KBM-7 (cell line): ENCODE measurements at regions not wholly inside any gene's neighbourhood (a gene's known extent, or its start where the extent isn't known, plus 50 kb on each side); places are given as distances from the start of the nearest gene placed in this dataset.

Source experiments
- DNase-seq: peaks from one replicate; pipeline ENCODE4 v3.0.0-alpha.2; 2015
- in situ Hi-C: fragments of 300-500 bp; cut with MboI; formaldehyde crosslinking; loops from 2 replicates; pipeline ENCODE4 v1.14.3; 2020; ENCODE audit warnings: low sequenced_read_pairs, low pct_unique_long_range_greater_than_20kb, mixed read lengths

DNA sequence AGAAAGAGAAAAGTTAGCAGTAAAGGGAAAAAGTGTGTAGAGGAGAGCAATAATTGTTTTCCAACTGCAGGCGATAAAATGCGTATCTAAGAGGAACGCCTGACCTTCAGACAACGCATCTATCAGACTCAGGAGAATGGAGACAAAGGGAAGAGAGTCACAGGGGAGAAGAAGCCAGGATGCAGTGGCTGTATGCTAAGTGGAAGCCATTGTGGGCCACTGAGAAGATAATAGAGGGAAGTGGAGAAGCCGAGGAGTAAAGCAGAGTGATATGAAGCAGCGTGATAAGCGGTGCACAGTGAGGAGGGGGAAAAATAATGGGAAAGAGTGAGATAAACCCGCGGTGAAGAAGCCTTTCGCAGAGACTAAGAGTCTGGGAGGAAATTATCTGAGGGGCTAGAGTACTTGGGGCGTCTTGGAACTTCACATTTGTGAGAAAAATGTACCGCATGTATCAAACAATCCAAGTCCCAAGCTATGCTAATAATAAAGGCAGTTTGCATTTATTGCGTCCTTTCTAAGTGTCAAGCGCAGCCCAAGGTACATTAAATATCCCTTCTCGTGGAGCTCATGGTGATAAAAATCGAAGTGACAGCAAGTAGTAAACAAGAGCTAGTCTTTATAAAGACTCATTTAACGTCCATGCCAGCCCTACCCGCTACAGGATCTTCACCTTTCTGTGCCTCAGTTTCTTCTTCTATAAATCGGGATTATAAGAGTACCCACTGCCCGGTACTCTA is 259.8 kb upstream of the PROX1 start:
- no peak for DNase-seq
- in situ Hi-C loops, result no loop called here

DNA sequence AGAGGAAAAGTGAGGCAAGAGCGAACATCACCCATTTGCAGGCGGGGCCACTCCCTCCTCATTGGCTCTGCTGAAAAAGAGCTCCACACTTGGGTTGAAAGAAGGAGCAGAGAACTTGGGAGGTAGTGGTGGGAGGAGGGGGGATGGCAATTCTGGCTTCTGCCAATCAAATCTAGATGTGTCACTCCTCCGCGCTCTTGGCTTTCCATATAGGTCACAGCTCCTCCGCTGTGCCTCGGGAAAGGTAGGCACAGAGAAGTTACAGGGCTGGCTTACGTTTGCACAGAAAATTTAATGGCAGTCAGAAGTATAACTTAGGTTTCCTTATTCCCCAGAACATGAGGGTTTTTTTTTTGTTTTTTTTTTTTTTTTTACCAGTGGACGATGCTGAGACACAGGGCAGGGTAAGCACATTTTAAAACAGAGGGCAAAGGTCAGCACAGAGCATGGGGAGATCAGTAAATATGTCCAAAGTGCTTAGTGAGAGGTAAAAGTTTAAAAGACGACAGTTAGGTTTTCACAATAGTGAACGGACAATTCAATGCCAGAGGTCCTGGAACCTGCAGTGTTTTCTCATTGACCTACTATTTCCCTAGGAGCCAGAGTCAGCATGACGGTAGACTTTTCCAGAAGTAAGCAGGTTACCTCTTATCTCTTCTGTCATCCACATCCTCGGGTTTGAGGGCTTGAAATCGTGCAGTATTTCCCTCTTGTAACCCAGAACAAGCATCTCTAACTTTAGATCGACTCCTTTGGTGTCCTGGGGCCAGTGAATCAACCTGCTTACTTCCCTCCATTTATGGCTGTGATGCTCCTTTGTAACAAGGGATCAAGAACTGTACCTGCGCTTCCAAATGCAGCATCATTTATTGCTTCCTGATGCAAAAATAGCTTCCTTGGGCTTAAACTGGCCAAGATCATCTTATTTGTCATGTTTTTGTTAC is 258.9 kb upstream of the PROX1 start:
- DNase-seq, result no peak
- in situ Hi-C loops, result no loop called here

DNA sequence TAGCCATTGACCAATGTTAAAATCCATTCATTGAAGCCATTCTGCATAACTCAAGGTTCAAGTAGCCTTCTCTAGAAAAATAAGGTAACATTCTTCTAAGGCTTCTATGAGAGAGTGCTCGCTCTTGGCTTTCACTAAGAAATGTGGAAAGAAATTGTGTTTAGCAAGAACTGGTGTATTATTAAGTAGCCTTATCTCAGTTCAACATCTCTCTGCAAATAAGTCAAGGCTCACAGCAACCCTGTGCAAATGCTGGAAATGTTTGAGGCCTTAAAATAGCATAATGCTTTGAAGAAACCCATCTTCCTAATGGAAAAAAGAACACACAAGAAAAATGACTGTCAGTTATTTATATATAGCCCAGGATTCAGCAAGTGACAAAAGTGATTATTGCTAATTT is 254.1 kb upstream of the PROX1 start:
- in situ Hi-C loops, result no loop called here
- DNase-seq, result no peak

DNA sequence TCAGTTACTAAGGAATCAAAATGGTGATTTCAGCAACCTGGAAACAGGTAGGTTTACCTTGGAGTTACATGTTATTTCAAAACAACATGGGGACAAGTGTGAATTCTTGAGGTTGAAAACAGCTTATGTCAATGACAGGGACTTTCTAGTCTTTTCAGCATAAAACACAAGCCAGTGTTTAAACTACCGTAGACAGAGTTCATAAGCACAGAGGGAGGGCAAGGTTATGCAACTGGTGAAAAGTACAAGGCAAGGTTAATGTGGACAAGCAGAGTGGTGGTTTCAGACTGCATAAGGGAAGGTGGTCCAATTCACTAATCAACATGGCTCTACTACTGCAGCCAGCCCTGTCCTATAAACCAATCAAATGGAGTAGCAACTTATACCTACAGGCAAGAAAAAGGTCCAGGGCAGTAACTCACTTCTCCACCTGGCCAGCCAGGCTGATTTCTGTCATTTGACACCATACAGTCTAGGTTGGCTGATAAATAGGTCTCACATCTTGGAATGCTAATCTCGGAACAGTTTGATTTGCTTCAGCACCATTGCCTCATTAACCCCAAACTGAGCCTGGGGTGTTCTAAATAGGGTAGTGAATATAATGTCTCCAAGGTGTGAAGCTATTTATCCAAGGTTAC is 250.3 kb upstream of the PROX1 start:
- in situ Hi-C loops, result no loop called here
- DNase-seq, result no peak

DNA sequence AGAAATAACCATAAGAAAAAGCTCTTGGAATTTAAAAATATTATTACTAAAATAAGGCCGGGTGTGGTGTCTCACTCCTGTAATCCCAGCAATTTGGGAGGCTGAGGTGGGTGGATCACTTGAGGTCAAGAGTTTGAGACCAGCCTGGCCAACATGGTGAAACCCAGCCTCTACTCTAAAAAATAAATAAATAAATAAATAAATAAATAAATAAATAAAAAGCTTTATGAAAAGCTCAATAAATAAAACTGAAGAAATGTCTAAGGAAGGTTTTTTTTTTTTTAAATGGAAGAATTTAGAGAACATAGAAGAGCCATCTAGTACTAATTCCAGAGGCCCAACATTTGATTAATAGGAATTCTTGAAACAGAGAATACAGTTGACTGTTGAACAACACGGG is 249.1 kb upstream of the PROX1 start:
- no peak for DNase-seq
- in situ Hi-C loops, result no loop called here

DNA sequence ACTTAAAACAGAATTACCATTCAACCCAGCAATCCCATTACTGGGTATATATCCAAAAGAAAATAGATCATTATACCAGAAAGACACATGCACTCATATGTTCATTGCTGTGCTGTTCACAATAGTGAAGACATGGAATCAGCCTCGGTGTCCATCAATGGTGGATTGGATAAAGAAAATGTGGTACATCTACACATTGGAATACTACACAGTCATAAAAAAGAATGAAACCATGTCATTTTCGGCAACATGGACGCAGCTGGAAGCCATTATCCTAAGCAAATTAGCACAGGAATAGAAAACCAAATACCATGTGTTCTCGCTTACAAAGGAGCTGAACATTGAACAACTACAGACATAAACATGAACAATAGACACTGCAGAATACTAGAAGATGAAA is 244.8 kb upstream of the PROX1 start:
- in situ Hi-C loops, result no loop called here
- DNase-seq, result no peak

DNA sequence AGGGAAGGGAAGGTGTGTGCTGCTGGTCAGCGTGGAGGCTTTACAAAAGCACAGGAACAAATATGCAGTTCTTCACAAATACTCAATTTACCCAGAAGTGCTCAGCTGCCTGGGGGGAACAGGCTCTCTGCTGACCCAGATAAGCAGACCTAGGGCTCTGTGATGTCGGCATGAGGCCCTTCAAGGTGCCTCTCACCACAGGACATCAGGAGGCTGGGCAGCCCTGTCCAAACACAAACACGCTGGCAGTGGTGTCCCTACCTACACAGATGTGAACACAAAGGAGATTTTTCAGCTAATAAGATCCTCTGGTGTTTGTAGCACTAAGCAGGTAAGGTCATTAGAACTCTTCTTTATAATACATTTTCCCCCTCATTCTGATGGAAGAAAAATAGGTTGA is 243.0 kb upstream of the PROX1 start:
- in situ Hi-C loops, result no loop called here

DNA sequence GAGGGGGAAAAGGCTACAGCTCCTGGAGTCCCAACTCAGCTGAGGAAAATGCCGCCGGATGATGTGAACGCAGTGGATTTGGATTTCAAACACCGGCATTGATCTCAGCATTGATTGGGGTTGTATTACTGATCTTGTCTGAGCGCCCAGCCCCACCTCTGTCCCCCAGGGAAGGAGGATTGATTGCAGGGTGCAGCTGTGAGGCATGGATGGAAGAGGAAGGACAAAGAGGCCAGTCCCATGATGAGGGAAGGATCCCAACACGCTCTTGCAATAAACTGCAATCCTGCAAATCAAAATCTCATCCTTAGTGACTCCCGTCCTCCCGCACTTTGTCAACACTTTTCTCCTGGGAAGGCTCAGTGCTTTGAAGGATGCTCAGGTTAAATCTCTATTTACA is 242.3 kb upstream of the PROX1 start:
- in situ Hi-C loops, result no loop called here
- DNase-seq, result no peak

More for the DNA sequence above, 243.0 kb upstream of the PROX1 start:
- no peak for DNase-seq

DNA sequence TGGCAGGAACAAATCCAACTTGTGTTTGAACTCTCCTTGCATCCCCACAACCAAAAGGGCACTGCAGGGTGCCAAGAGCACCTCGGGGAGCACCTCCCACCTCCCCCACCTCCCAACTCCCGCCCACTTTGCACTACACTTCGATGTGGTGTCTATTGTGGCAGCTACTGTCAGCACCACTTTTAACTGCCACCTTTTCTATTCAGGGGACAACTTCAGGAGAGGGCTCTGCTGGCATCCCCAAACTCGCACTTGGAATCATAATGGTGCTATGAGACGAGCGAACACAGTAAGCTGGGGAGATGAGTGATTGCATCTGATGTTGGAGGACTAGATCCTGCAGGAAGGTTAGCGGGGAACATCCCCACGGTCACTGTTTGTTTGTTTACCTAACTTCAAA is 238.2 kb upstream of the PROX1 start:
- no peak for DNase-seq
- in situ Hi-C loops, result no loop called here

DNA sequence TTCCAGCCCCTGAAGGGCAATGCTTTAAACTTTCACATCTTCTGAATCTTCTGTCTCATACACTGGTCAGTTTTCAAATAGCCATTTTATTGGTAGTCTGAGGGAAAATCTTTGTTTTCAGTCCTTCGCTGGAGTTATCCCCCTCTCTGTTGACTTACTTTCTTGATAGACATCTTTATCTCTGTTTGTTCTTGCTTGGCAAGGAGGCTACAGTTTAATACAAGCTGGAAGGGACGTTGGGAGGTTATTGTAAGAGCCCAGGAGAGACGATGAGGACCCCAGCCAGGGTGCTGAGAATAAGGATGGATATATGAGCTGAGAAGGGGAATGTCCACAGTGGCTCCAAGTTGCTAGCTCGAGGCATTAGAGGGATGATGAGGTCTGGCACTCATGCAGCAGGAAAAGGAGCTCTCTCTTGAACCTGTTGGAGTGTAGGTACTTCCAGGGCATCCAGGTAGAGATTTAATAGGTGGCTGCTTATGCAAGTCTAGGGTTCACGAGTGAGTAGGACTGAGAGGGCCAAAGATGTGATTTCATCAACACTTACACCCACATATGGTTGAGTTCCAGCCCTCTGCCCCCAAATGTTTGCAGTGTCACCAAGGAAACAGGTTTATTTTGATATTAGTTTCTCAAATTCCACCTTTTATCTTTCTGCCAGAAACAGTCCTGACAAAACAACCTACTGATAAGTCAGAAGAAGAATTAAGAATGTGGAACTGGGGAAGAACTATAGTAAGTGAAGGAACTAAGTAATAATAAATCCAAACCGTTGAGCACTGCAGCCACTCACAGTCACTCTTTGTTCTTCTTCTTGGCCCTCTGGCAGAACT is 237.3 kb upstream of the PROX1 start:
- DNase-seq, result no peak
- in situ Hi-C loops, result no loop called here

DNA sequence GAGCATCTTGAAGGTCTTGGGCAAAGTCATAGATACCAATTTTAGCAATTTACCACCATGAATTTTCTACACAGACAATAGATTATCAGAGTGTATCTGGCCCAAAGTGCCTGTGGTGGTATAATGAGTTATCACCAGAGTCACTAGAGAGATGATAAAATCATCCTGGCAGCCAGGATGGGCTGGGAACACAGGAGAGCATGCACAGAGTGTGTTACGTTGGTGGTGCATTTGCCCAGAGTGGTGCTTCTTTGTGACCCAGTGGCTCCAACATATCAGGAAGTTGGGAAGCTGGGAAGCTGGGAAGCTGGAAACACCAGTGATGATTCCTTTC is 236.7 kb upstream of the PROX1 start:
- DNase-seq, result no peak
- in situ Hi-C loops, result no loop called here

DNA sequence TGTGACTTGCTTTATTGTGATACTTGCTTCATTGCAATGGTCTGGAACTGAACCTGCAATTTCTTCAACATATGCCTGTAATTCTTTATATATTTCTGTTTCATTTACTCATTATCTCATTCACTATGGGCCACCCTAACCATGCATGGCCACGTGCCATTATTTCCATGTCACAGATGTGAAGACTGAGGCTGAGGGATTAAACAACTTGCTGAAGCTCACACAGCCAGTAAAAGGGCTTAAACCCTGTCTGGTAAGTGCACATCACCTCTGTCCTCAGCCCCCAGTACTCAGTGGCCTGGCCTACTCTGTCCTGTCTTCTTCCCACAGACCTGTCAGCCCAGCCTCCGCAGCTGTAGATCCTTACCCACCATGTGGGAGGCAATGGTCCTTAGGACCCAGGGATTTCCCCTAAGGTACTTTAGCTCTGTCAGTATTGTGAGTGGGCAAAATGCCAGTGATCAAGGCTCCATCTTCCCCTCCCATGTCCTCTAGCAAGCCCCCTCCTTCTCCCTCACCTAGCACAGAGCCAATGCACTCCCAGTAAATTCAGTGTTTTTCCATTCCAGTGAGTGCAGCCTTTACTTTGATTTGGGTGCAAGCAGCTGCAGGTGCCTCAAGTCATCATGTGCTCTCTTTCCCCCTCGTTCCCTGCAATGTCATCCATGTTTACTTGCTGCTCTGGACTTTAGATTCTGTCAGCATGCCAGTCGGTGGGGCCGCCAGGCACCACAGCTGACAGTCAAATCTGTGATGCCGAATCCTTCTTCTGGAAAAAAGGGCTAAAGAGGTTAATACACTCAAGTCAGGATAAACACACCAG is 228.2 kb upstream of the PROX1 start:
- no peak for DNase-seq
- in situ Hi-C loops, result no loop called here

DNA sequence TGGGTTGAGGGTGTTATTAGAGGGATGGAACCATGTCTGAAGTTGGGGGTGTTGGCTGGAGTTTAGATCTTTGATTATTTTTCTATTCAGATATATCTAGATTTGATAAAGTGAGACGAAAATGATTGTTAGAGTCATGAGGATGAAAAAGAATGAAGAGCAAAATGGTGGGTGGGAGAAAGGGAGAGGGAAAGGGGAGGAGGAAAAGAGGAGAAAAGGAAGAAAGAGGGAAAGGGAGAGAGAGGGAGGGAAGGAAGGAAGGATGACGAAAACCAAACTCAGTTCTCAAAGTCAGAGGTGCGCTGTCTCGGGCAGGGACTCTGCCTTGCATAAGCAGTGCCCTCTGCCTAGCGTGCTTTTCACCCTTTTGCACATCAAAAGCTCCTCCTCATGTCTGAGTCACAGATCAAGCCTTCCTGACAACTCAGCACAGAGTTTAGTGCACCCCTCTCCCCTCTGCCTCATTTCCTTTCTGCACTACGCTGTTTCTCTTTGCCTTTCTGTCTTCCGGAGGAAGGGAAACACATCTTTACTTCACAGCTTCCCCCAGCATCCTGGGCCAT is 225.8 kb upstream of the PROX1 start:
- in situ Hi-C loops, result no loop called here
- DNase-seq, result no peak

DNA sequence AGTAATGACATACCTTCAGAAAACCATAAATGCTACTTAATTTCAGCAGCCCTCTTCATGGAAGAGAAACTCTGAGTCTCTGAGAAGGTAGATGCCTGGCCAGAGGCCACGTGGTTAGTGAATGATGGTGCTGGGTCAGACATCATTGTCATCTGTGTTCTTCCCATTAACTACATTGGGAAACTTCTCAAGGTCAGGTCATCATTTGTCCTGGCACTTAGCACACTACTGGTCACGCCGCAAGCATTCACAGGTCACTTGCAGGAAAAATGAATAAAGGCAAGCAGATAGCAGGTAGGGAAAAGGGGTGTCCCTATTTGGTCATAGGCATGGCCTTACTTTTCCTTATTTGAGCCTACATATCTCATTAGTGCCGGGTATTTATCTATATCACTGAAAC is 220.1 kb upstream of the PROX1 start:
- in situ Hi-C loops, result no loop called here
- no peak for DNase-seq

DNA sequence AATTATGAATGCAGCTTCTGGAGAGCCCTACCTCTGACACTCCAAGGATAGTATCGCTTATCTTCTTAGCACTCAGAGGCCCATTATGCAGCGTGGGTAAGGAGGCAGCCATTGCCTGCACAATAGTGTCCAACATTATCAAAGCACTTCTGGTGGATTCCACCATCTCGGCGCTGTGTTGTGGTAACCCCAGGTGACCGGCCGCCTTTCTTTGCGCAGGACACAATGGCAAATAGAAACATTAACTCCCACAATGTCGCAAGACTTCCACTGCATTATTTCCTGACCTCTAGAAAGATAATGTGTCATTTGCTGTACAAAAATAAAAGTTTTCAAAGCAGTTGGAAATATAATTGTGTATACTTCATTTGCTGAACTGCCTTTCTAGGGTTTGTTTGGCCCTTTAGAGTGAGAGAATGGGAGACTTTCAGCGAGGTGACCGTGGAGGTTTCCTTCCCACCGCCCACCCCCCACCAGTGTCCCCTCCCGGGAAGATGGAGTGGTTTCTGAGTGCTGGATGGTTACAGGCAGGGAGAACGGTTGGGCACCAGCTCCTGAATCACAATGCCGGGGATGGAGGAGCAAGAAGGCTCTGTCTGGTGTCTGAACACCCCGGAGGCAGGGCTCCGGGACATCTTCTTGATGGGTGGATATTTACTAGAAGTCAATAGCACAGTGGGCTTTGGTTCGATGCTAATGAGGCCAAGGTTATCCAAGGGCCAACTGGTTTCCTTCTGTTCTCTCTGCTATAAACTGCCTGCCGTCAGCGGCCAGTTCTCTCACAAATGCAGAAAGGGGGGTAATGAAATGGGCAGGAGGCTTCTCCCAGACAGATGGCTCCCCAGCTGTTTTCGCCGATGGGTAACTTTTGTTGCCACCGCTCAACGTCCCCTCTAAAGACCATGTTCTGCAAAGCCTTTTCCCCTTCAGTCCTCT is 215.4 kb upstream of the PROX1 start:
- DNase-seq, result no peak
- in situ Hi-C loops, result no loop called here

DNA sequence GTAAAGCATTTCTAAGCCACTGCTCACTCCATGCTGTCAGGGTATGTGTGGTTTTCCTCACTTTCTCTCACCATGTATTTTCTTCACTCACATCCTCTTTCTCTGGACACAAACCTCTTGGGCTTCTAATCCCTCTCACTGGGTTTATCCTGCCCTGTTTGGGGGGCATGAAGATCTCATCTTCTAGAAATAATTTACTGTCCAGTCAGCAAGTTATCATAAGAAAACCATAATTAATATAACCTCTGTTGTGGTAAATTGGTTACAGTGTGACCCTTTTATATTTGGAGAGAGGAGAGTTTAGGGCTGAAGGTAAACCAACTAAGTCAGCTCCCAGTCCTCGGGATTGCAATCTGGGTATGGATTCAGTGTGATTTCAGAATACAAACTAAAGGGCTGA is 213.8 kb upstream of the PROX1 start:
- in situ Hi-C loops, result no loop called here

DNA sequence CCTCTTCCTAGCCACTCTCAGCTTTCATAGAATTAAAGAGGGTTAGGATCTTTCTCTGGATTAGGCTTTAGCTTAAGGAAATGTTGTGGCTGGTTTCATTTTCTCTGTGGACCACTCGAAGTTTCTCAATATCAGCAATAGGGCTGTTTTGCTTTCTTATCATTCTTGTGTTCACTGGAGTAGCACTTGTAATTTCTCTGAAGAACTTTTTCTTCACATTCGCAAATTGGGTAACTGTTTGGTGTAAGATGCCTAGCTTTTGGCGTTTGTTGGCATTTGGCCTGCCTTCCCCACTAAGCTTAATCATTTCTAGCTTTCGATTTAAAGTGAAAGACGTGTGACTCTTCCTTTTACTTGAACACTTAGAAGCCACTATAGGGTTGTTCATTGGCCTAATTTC is 210.8 kb upstream of the PROX1 start:
- in situ Hi-C loops, result no loop called here
- no peak for DNase-seq

More for the DNA sequence above, 213.8 kb upstream of the PROX1 start:
- DNase-seq, result no peak
